ENCODE measurements at regions not wholly inside any gene's neighbourhood (a gene's known extent, or its start where the extent isn't known, plus 50 kb on each side); places are given as distances from the start of the nearest gene placed in this dataset.
"Not testable (repeated sequence)": the region's sequence is repeated elsewhere in the genome, so short reads cannot be mapped to it uniquely, and the experiment has no call there.

- Mint-ChIP-seq H3K4me3 (no peak overlapping the region), H3K9me3 (peaks cover 10% of the 10 kb centered on the region), H3K27ac (no peak overlapping the region), H3K36me3 (ENCODE audit: low read depth) (no peaks in the 10 kb centered on the region), H3K4me1 (ENCODE audit: low read depth) (peaks cover 6% of the 10 kb centered on the region), H3K27me3 (peaks cover 13% of the 10 kb centered on the region)
- intact Hi-C loops (cut with micrococcal nuclease), result no loop called here
Observed at GRCh38 chr21:34271189-34271851, 92.5 kb upstream of the KCNE2 start.

- H3K4me3 Mint-ChIP-seq, result no peak overlapping the region
- H3K27ac Mint-ChIP-seq, result no peak overlapping the region
- peaks cover 15% of the 10 kb centered on the region for H3K4me1 Mint-ChIP-seq (ENCODE audit: low read depth)
- peaks cover 15% of the 10 kb centered on the region for H3K27me3 Mint-ChIP-seq
- H3K9me3 Mint-ChIP-seq, result peaks cover 10% of the 10 kb centered on the region
- intact Hi-C loops (cut with micrococcal nuclease), result no loop called here
- no peaks in the 10 kb centered on the region for H3K36me3 Mint-ChIP-seq (ENCODE audit: low read depth)
Observed at GRCh38 chr21:34272321-34272720, 91.5 kb upstream of the KCNE2 start.

DNA sequence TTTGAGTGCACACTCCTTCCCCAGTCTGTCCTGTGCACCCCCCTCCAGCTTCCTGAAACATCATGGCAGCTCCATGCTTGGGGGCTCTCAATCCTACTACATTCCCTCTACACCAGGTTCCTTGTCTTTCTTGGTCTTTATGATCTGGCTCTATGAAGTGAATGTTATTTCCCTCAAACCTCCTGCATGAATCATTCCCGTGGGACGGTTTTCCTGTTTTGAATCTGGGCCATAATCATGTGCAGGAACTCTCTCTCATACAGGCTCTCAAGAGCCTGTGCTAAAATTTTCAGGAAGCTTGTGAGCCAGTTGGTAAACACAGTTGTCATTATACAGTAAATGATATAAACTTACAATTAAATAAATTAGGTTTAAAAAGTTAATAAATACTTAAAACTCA, 89.8 kb upstream of the KCNE2 start:
- H3K4me3 Mint-ChIP-seq, result no peak overlapping the region
- H3K9me3 Mint-ChIP-seq, result peaks cover 10% of the 10 kb centered on the region
- H3K4me1 Mint-ChIP-seq (ENCODE audit: low read depth), result peaks cover 17% of the 10 kb centered on the region
- no peak overlapping the region for H3K27ac Mint-ChIP-seq
- H3K27me3 Mint-ChIP-seq, result peaks cover 14% of the 10 kb centered on the region
- intact Hi-C loops (cut with micrococcal nuclease), result no loop called here
- H3K36me3 Mint-ChIP-seq (ENCODE audit: low read depth), result no peaks in the 10 kb centered on the region

DNA sequence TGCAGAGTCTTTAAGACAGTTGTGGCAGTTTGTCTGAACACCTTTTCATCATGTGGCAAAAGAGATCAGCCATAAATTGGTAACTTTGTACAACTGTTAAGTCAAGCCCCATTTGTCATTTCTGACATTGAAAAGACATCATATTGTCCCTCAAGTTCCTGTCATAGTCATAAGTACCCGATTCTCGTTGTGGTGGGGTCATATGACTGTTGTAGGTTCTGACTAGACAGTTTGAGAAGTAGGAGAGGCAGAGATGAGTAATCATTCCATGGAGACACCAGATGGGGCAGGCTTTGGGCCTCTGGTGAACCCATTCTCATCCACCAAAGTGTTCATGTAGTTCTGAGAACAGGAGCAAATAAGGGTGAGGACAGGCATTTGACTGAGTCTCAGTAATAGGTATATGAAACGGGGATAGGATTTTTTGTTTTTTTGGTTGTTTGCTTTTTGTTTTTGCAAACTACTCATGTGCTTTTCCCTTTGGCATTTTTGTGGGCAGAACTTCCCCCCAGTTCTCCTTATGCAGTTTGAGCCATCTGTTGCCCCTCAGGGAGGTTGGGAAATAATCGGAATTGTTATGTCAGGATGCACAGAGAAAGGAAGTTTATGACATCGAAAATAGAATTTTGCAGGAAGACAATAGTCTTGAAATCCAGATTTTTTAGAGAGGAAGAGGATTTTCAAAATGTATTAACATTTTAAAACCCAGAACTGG, 86.9 kb upstream of the KCNE2 start:
- peaks cover 17% of the 10 kb centered on the region for H3K4me1 Mint-ChIP-seq (ENCODE audit: low read depth)
- H3K27me3 Mint-ChIP-seq, result peaks cover 12% of the 10 kb centered on the region
- intact Hi-C loops (cut with micrococcal nuclease), result no loop called here
- no peaks in the 10 kb centered on the region for H3K36me3 Mint-ChIP-seq (ENCODE audit: low read depth)
- peak overlapping the region; percentile 43 for H3K27ac Mint-ChIP-seq
- peaks cover 10% of the 10 kb centered on the region for H3K9me3 Mint-ChIP-seq
- H3K4me3 Mint-ChIP-seq, result no peak overlapping the region

DNA sequence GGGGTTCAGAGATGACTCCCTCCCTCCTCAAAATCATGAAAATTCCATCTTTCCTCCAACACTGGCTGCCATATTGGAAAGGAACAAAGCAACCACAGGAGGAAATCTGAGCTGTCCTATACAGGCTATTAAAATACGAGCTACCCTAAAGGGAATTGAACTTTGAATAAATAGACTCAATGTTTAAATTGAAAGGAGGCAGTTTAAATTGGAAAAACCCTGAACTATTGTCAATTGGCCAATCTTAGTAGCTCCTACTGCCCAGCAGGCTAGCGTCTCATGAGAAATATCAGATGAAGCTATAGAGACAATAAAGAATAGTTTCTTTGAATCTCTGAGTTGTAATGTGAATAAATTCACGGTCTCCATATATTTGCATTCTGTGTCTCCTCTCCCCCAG, 85.4 kb upstream of the KCNE2 start:
- no peaks in the 10 kb centered on the region for H3K36me3 Mint-ChIP-seq (ENCODE audit: low read depth)

DNA sequence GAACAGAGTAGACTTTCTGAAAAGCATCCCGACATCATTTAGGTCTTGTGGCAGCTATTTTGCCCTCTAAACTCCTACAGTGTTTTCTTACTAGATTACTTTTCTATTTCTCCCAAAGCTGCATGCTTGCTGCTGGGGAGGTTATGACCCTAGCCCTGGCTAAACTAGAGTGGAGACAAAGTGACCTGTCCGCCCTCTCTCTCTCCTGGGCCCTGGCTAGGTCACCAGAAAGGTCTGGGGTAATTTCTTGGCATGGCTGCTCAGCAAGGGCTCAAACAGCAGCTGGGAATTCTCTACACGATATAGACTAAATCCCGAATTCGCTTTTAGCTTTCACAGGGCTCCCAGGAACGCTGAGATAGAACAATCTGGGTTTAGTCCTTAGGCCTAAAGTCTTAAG, 84.5 kb upstream of the KCNE2 start:
- peaks cover 9% of the 10 kb centered on the region for H3K9me3 Mint-ChIP-seq
- intact Hi-C loops (cut with micrococcal nuclease), result no loop called here
- H3K4me1 Mint-ChIP-seq (ENCODE audit: low read depth), result peaks cover 19% of the 10 kb centered on the region
- no peaks in the 10 kb centered on the region for H3K36me3 Mint-ChIP-seq (ENCODE audit: low read depth)
- H3K4me3 Mint-ChIP-seq, result no peak overlapping the region
- H3K27me3 Mint-ChIP-seq, result peaks cover 7% of the 10 kb centered on the region
- no peak overlapping the region for H3K27ac Mint-ChIP-seq

More for the DNA sequence above, 85.4 kb upstream of the KCNE2 start:
- Mint-ChIP-seq H3K4me1 (ENCODE audit: low read depth) (peaks cover 25% of the 10 kb centered on the region), H3K9me3 (peaks cover 10% of the 10 kb centered on the region), H3K27me3 (peaks cover 10% of the 10 kb centered on the region), H3K4me3 (no peak overlapping the region), H3K27ac (no peak overlapping the region)
- intact Hi-C loops (cut with micrococcal nuclease), result no loop called here

DNA sequence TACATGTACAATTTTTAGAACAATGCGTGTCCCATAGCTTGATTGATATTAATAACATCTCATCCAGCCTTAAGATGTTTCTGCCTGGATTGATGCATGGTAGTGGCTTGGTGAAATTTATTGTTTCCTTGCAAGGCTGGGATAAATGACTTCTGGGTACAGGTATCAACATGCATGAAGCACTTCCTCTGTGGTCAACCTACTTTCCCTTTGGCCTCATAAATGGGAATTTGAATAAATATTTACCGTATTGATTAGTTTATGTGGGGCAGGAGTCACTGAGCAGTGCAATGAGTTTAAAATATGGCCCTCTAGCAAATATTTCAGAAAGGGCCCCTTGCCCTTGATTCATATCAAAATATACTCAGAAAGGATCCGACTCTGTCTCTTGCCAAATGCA, 83.9 kb upstream of the KCNE2 start:
- H3K36me3 Mint-ChIP-seq (ENCODE audit: low read depth), result no peaks in the 10 kb centered on the region
- intact Hi-C loops (cut with micrococcal nuclease), result no loop called here
- peak overlapping the region; percentile 28 for H3K27ac Mint-ChIP-seq
- peaks cover 9% of the 10 kb centered on the region for H3K9me3 Mint-ChIP-seq
- H3K4me1 Mint-ChIP-seq (ENCODE audit: low read depth), result peaks cover 19% of the 10 kb centered on the region
- peaks cover 7% of the 10 kb centered on the region for H3K27me3 Mint-ChIP-seq
- no peak overlapping the region for H3K4me3 Mint-ChIP-seq

GRCh38 chr21:34280389-34280795, 83.4 kb upstream of the KCNE2 start:
- no peak overlapping the region for H3K4me3 Mint-ChIP-seq
- H3K4me1 Mint-ChIP-seq (ENCODE audit: low read depth), result peaks cover 19% of the 10 kb centered on the region
- peaks cover 7% of the 10 kb centered on the region for H3K27me3 Mint-ChIP-seq
- H3K27ac Mint-ChIP-seq, result peak overlapping the region; percentile 28
- H3K36me3 Mint-ChIP-seq (ENCODE audit: low read depth), result no peaks in the 10 kb centered on the region
- H3K9me3 Mint-ChIP-seq, result peaks cover 9% of the 10 kb centered on the region
- intact Hi-C loops (cut with micrococcal nuclease), result no loop called here

DNA sequence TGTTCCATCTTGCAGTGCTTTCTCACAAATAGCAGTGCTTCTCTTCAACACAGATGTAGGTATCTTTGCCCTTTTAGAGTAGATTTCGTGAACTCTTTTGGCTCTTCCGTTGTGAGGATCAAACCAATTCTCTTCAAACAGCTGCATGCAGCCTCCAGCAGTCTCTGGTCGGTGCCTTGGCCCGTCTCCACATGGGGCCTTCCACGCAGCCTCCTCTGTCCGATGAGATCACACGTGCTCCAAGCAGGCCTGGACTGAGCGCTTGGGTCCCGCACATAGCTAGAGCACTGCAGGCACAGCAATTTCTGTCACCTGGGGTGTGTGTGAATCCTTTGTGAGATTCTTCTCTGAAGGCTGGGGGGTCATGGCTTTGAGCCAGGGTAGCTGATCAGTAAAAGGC, 82.8 kb upstream of the KCNE2 start:
- Mint-ChIP-seq H3K27ac (peak overlapping the region; percentile 28), H3K27me3 (peaks cover 7% of the 10 kb centered on the region), H3K4me3 (no peak overlapping the region), H3K36me3 (ENCODE audit: low read depth) (no peaks in the 10 kb centered on the region), H3K4me1 (ENCODE audit: low read depth) (peaks cover 19% of the 10 kb centered on the region), H3K9me3 (peaks cover 11% of the 10 kb centered on the region)
- intact Hi-C loops (cut with micrococcal nuclease), result no loop called here

- no peaks in the 10 kb centered on the region for H3K36me3 Mint-ChIP-seq (ENCODE audit: low read depth)
- H3K9me3 Mint-ChIP-seq, result peaks cover 24% of the 10 kb centered on the region
- no peak overlapping the region for H3K4me3 Mint-ChIP-seq
- intact Hi-C loops (cut with micrococcal nuclease), result no loop called here
- H3K27me3 Mint-ChIP-seq, result peaks cover 5% of the 10 kb centered on the region
- peak overlapping the region; percentile 80 for H3K27ac Mint-ChIP-seq
- peaks cover 10% of the 10 kb centered on the region for H3K4me1 Mint-ChIP-seq (ENCODE audit: low read depth)
Observed at GRCh38 chr21:34282223-34282622, 81.6 kb upstream of the KCNE2 start.

DNA sequence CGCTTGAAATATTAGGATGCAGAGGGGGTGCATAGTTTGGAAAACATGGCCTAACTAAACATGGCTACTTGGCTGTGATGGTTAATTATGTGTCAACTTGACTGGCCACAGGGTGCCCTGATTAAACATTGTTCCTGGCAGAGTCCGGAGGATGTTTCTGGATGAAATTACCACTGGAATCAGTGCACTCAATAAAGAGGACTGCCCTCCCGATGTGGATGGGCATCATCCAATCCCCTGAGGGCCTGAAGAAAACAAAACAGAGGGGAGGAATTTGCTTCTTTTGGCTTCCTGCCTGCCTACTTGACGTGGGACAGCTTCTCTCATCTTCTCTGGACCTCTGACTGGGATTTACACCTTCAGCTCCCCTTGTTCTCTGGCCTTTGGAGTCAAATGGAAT, 79.1 kb upstream of the KCNE2 start:
- H3K4me1 Mint-ChIP-seq (ENCODE audit: low read depth), result peaks cover 8% of the 10 kb centered on the region
- no peak overlapping the region for H3K4me3 Mint-ChIP-seq
- H3K36me3 Mint-ChIP-seq (ENCODE audit: low read depth), result no peaks in the 10 kb centered on the region
- H3K27ac Mint-ChIP-seq, result no peak overlapping the region
- H3K9me3 Mint-ChIP-seq, result peaks cover 48% of the 10 kb centered on the region
- peaks cover 1% of the 10 kb centered on the region for H3K27me3 Mint-ChIP-seq
- intact Hi-C loops (cut with micrococcal nuclease), result no loop called here

GRCh38 chr21:34288042-34288441, 75.8 kb upstream of the KCNE2 start:
- H3K27ac Mint-ChIP-seq; H3K4me1 Mint-ChIP-seq (ENCODE audit: low read depth); H3K27me3 Mint-ChIP-seq; H3K36me3 Mint-ChIP-seq (ENCODE audit: low read depth); intact Hi-C loops (cut with micrococcal nuclease); H3K4me3 Mint-ChIP-seq: not testable (repeated sequence)
- H3K9me3 Mint-ChIP-seq, result peaks cover 49% of the 10 kb centered on the region

DNA sequence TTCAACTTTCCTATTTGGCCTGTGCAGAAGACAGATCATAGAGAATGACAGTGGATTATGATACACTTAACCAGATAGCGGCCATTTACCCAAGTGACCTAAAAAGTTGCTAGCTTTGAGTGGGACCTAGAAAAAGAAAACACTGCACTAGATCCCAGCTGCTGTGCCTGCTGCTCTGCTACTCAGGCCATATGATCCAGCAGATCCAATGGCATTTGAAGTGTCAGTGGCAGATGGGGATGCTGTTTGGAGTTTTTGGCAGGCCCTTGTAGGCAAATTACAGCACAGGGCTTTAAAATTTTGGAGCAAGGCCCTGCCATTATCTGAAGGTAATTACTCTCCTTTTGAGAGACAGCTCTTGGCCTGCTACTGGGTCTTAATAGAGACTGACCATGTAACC, 74.0 kb upstream of the KCNE2 start:
- Mint-ChIP-seq H3K4me3 (no peak overlapping the region), H3K36me3 (ENCODE audit: low read depth) (no peaks in the 10 kb centered on the region), H3K27me3 (no peaks in the 10 kb centered on the region), H3K4me1 (ENCODE audit: low read depth) (no peaks in the 10 kb centered on the region), H3K9me3 (peaks cover 40% of the 10 kb centered on the region), H3K27ac (no peak overlapping the region)
- intact Hi-C loops (cut with micrococcal nuclease), result no loop called here

DNA sequence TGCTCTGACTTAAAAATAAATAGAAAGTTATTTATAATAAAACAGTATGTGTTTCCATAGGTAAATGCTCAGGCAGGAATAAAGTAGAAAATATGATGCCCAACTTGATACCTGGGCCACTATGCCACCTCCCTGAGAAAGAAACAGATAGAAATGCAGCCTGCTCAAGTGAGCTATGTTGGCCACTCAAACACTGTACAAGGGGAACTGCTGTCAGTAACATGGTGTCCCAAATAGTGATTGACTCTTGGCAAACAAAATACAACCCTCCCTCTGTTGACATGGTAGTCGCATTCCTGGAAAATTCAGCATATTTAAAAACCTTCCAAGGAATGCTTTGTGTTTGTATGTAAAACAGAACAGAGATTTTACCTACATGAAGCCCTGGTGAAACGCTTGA, 66.9 kb upstream of the KCNE2 start:
- Mint-ChIP-seq H3K9me3 (peaks cover 28% of the 10 kb centered on the region), H3K4me3 (no peak overlapping the region), H3K27ac (no peak overlapping the region), H3K36me3 (ENCODE audit: low read depth) (no peaks in the 10 kb centered on the region), H3K4me1 (ENCODE audit: low read depth) (no peaks in the 10 kb centered on the region), H3K27me3 (peaks cover 2% of the 10 kb centered on the region)
- intact Hi-C loops (cut with micrococcal nuclease), result no loop called here

All from dendritic cell treated with granulocyte-macrophage colony-stimulating factor and Interleukin-4, amounts not matched to agents 40 ng/mL and 50 ng/mL, for 4 days (primary cell).